Thyroid gland (tissue), 4 donors: ENCODE measurements at regions not wholly inside any gene's neighbourhood (a gene's known extent, or its start where the extent isn't known, plus 50 kb on each side); places are given as distances from the start of the nearest gene placed in this dataset.

Experiments used
- CTCF ChIP-seq, 6 experiments: fragments of 200-600 bp in 3 of 6; fragments of 450-650 bp in 3 of 6; sonication (generic) in 3 of 6; IDR thresholded peaks; one replicate each; pipeline ENCODE4 v1.5.1; 2016 to 2019; ENCODE audit warnings: antibody characterized with exemption in 6 of 6, mild to moderate bottlenecking in 2 of 6, inconsistent platforms in 1 of 6, moderate library complexity in 1 of 6
- POLR2A ChIP-seq, 2 donors: fragments of 450-650 bp; IDR thresholded peaks; one replicate each; pipeline ENCODE4 v1.6.1; 2017; ENCODE audit warnings: antibody characterized with exemption in 2 of 2, mild to moderate bottlenecking in 2 of 2, moderate library complexity in 1 of 2

GRCh38 chr20:51210084-51210483 is 187.2 kb upstream of the KCNG1 start:
- TF ChIP-seq POLR2A (IDR thresholded peaks at IDR 0.05): no peak
- TF ChIP-seq CTCF (IDR thresholded peaks at IDR 0.05): no peak
